GM19238 (cell line): ENCODE measurements at regions not wholly inside any gene's neighbourhood (a gene's known extent, or its start where the extent isn't known, plus 50 kb on each side); places are given as distances from the start of the nearest gene placed in this dataset.
A peak's percentile ranks its signal among the peaks of the same experiment; 100 is the strongest.

Source experiments
- DNase-seq: peaks from one replicate; pipeline ENCODE4 v3.0.0; 2011; ENCODE audit warnings: low spot score; ENCODE audit not compliant: insufficient read length

DNA sequence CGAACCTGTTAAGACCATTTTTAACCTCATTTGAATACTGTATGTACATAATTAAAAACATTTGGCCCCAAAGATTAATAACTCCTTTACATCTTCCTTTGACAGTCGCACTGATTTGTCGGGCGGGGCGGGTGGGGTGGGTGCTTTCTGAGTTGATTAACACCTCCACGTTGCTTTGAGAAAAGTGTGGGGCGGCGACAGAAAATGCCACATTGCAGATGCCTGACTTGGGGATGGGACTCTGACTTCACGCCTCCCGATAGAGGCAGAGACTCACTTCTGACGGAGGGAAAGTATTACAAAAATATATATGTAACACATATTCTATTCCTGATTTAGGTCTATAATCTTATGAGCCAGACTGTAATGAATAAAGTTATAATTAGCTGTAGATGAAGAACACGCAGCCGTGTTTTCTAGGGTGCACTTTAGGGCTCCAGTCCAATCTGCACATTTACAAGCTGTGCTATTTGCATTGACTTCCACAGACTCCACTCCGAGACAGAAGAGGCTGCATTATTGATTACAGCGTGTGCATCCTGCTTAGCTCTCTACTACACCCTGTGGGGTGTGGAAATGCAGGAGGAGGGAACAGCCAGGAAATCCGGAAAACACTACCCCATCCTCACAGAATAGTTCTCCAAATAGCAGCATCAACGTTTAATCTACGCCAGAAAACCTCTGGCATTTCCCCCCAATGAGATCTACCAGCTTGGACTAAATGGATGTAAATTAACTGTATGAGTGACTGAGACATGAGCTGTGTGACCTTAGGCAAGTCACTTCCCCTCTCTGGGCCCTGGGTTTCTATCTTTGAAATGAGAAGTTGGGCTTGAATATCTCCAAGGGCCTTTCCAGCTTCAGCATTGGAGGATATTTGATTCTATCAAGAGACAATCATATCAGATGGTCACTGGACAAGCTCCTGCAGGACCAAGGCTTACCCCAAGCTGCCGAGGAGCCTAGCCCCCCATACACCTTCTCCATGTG lies 308.0 kb downstream of the RRAGC start:
- no peak for DNase-seq

DNA sequence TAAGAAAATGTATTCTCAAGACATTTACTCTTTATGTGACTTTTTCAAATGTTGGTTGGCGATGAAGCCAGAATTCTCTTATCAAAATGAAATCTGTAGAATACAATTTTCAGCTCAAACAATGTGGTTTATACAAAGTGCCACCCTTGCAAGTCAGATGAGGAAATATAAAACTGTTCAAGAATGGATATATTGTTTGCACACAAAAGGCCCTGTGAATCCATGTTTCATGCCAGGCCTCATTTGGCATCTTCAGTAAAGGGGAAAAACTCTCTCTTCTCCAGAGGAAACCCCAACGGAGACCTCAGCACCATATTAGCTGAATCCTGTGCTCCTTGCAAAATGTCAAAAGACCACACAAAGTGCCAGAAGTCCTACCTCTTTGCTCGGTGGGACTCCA lies 310.4 kb downstream of the RRAGC start:
- no peak for DNase-seq

DNA sequence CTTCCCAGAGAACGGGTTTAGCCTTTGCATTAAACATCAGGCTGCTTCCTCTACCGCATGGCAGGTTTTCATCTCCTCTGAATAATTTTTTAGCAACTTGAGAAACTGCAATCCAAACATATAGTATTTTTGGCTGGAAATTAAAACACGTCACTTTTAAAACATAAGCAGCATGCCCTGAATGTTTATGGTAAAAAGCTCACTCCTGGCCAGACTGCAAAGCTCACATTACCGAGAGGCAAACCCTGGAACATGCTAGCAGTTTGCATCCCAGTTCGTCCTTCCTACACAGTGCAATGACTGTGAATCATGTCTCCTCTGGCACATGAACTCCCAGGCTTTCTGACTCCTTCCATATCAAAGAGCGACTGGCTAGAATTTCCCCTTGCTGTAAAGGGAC lies 312.3 kb downstream of the RRAGC start:
- no peak for DNase-seq

GRCh38 chr1:38546636-38547035 lies 312.9 kb downstream of the RRAGC start:
- no peak for DNase-seq

DNA sequence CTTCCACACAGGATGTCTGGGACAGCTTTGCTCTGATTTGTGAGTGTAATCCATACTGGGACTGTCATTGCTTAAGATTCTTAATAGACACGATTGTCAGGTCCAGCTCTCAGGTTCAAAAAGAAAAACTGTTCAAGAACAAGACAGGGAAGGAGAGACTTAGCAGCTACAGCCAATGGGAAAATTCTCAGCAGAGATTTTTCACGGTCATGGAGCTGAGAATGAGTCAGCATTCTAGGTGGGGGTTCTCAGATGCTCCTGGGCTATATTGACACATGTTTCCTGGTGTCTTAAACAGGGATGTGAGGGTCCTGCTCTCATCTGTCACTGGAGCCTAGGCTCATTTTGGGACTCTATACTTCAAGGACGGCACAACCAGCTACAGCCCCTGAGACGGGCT lies 318.3 kb downstream of the RRAGC start:
- DNase-seq, result no peak

DNA sequence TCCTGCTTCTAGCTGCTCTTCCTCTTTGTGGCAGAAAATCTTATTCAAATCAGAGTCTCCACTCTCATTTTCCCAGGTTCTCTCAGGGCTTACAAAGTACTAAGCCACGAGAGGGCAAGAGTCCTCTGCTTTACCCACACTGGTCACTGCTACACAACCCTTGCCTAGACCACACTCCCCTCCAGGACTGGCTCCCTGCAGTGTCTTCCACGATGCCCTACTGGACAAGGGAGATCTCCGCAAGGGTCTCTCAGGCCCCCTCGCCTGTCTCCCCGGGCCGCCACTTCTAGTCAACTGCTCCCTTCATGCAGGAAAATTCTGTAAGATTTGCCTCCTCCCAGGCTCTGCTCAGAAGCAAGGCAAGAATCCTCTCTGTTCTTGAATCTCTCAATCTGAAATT lies 319.6 kb downstream of the RRAGC start:
- no peak for DNase-seq

GRCh38 chr1:38538834-38539233 lies 320.7 kb downstream of the RRAGC start:
- no peak for DNase-seq

- no peak for DNase-seq
Observed at GRCh38 chr1:38536089-38536488, 323.5 kb downstream of the RRAGC start.

- DNase-seq, result no peak
Observed at GRCh38 chr1:38534473-38534823, 325.1 kb downstream of the RRAGC start.

DNA sequence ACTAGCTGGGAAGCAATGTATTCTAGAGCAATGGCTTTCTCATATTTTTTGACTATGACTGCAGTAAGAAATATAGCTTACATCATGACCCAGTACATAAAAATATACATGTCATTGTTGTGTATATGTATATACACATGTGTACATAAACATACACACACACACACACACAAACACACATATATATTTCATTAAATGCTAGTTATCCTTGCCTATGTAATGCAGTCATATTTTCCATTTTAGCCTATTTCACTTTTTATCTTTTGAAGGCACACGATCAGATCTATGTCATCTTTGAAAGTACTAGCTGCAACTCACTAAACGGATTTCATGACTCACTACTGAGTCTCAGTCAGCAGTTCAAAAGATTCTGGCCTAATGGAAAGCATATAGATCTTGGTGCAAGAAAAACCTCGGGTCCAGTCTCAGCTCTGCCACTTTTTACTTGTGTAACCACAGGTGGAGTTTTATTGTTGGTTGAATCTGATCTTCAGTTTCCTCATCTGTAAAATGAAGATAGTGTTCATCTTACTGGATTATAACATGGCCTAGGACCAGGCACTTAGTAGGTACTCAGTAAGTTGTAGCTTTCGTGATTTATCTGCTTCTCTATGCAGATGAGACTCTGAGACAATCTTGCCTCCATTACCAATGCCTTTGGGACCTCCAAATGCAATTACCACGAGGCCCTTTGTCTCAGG lies 325.6 kb downstream of the RRAGC start:
- DNase-seq, result no peak

GRCh38 chr1:38530957-38531356 lies 328.6 kb downstream of the RRAGC start:
- DNase-seq, result no peak

GRCh38 chr1:38529946-38530345 lies 329.6 kb downstream of the RRAGC start:
- no peak for DNase-seq

DNA sequence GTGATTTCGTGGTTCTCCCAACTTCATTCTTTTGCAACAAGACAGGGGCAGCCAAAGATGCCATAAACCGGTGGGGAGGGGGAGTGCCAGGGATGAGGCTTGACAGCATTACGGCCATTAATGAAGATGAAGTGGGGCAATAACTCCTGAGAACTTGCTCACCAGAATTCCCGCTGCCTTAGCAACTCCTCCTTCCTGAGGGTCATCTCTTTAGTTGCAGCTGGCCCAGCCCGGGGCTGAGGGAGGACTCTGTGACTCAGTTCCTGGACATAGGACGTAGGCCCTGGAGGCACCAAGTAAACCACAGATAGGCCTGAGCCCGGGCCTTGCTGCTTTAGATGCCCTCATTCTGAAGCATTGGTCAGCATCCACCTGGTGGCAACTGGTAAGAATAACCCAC lies 330.2 kb downstream of the RRAGC start:
- no peak for DNase-seq

- DNase-seq, result no peak
Observed at GRCh38 chr1:38528623-38529022, 330.9 kb downstream of the RRAGC start.

GRCh38 chr1:38527373-38527966 lies 332.1 kb downstream of the RRAGC start:
- DNase-seq, result peak; percentile 72

- no peak for DNase-seq
Observed at GRCh38 chr1:38526046-38526445, 333.5 kb downstream of the RRAGC start.

DNA sequence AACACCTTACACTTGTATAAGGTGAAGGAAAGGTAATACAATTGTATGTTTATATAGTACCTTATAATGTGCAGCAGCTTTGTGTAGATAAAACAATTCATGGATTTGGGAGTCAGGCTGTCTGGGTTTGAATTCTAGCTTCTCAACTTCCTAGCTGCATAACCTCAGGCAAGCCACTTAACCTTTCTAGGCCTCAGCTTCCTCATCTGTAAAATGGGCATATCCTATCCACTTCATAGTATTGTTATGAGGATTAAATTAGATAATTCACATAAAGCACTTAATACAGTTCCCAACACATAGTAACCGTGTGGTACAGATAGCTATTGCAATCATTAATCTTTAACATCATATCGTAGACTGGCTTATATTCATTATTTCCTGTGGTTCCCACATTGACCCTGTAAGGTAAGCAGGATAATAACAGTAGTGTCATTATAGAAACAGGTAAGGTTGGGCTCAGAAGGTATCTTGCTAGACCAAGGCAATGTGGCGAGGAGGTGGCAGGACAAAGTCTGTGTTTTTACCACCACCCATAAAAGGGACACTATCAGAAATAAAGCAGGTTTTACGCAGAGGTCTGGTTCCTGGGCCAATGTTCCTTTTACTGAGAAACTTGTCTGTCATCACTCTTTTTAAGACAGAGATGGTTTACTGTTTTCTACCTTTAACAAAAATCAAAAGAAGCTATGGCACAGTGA lies 334.1 kb downstream of the RRAGC start:
- DNase-seq, result no peak

GRCh38 chr1:38524025-38524641 lies 335.4 kb downstream of the RRAGC start:
- DNase-seq, result no peak

DNA sequence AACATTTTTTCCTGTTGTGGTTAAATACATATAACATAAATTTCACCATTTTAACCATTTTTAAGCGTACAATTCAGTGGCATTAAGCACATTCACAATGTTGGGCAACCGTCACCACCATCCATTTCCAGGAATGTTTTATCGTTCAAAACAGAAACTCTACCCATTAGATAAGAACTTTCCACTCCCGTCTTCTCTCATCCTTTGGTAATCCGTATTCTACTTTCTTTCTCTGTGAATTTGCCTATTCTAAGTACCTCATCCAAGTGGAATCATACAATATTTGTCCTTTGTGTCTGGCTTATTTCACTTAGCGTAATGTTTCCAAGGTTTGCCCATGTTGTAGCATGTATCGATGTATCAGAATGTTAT lies 336.0 kb downstream of the RRAGC start:
- DNase-seq, result no peak

GRCh38 chr1:38522915-38523567 lies 336.5 kb downstream of the RRAGC start:
- no peak for DNase-seq

DNA sequence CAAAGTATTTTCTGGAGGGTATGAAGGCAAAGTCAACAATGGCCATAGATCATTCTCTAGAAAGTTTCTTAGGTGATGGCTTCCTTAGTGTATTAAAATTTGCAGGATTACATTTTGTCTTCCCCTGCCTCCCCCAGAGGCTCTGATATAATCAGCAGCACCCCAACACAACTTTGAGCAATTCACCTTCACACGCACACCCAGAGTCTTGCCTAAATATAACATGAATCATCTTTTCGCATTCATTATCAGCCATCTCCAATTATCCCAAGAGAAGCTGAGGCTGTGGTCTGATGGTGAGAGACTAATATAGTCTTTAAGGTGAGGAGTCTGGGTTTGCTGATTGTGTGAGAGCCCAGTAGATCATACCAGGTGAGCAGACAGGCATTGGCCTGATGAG lies 343.0 kb downstream of the RRAGC start:
- DNase-seq, result no peak
